ENCODE measurements at regions not wholly inside any gene's neighbourhood (a gene's known extent, or its start where the extent isn't known, plus 50 kb on each side); places are given as distances from the start of the nearest gene placed in this dataset.

- Histone ChIP-seq H3K27ac (ENCODE audit: low read depth in 1 of 3, low read length in 2 of 3) (no peak overlapping the region), H3K9me3 (ENCODE audit: control insufficient read depth in 2 of 2, insufficient read depth in 1 of 2, low read depth in 1 of 2, low read length in 1 of 2) (no peaks in the 10 kb centered on the region), H3K27me3 (ENCODE audit: control insufficient read depth in 3 of 3, insufficient read depth in 3 of 3, low read length in 3 of 3) (no peaks in the 10 kb centered on the region), H3K36me3 (ENCODE audit: control insufficient read depth in 3 of 3, insufficient read depth in 2 of 3, low read depth in 1 of 3, low read length in 3 of 3) (no peaks in the 10 kb centered on the region), H3K4me1 (ENCODE audit: control insufficient read depth in 3 of 3, insufficient read depth in 2 of 3, low read depth in 1 of 3, low read length in 2 of 3) (no peaks in the 10 kb centered on the region), H3K4me3 (ENCODE audit: low read depth in 1 of 3, low read length in 3 of 3) (no peak overlapping the region)
- 60 to 75% (median 72%) methylated on average over 7 of the region's 7 CpGs for WGBS, 3 donors
- no peak for FAIRE-seq
- DNase-seq, result no peak
These were observed 107.2 kb upstream of the FOXF1 start for GRCh38 chr16:86403085-86403484.

GRCh38 chr16:86403541-86404163 is 106.7 kb upstream of the FOXF1 start:
- no peak for FAIRE-seq

GRCh38 chr16:86404678-86405077 is 105.6 kb upstream of the FOXF1 start:
- no peak overlapping the region for H3K27ac ChIP-seq (ENCODE audit: low read depth in 1 of 3, low read length in 2 of 3)
- no peak overlapping the region for H3K4me3 ChIP-seq (ENCODE audit: low read depth in 1 of 3, low read length in 3 of 3)
- DNase-seq (no peak), FAIRE-seq (no peak)
- no peaks in the 10 kb centered on the region for H3K4me1 ChIP-seq (ENCODE audit: control insufficient read depth in 3 of 3, insufficient read depth in 2 of 3, low read depth in 1 of 3, low read length in 2 of 3)
- H3K27me3 ChIP-seq (ENCODE audit: control insufficient read depth in 3 of 3, insufficient read depth in 3 of 3, low read length in 3 of 3), result no peaks in the 10 kb centered on the region
- H3K9me3 ChIP-seq (ENCODE audit: control insufficient read depth in 2 of 2, insufficient read depth in 1 of 2, low read depth in 1 of 2, low read length in 1 of 2), result no peaks in the 10 kb centered on the region
- WGBS, 3 donors, result 57 to 73% (median 69%) methylated on average over 9 to 12 of the region's 12 CpGs
- H3K36me3 ChIP-seq (ENCODE audit: control insufficient read depth in 3 of 3, insufficient read depth in 2 of 3, low read depth in 1 of 3, low read length in 3 of 3), result no peaks in the 10 kb centered on the region

More at GRCh38 chr16:86403541-86404163, 106.7 kb upstream of the FOXF1 start:
- Histone ChIP-seq H3K27me3 (ENCODE audit: control insufficient read depth in 3 of 3, insufficient read depth in 3 of 3, low read length in 3 of 3) (no peaks in the 10 kb centered on the region), H3K4me1 (ENCODE audit: control insufficient read depth in 3 of 3, insufficient read depth in 2 of 3, low read depth in 1 of 3, low read length in 2 of 3) (no peaks in the 10 kb centered on the region), H3K9me3 (ENCODE audit: control insufficient read depth in 2 of 2, insufficient read depth in 1 of 2, low read depth in 1 of 2, low read length in 1 of 2) (no peaks in the 10 kb centered on the region), H3K27ac (ENCODE audit: low read depth in 1 of 3, low read length in 2 of 3) (no peak overlapping the region), H3K4me3 (ENCODE audit: low read depth in 1 of 3, low read length in 3 of 3) (no peak overlapping the region), H3K36me3 (ENCODE audit: control insufficient read depth in 3 of 3, insufficient read depth in 2 of 3, low read depth in 1 of 3, low read length in 3 of 3) (no peaks in the 10 kb centered on the region)
- WGBS, 3 donors, result 50 to 73% (median 63%) methylated on average over 8 of the region's 8 CpGs
- DNase-seq, result no peak

- Histone ChIP-seq H3K4me1 (ENCODE audit: control insufficient read depth in 3 of 3, insufficient read depth in 2 of 3, low read depth in 1 of 3, low read length in 2 of 3) (no peaks in the 10 kb centered on the region), H3K27me3 (ENCODE audit: control insufficient read depth in 3 of 3, insufficient read depth in 3 of 3, low read length in 3 of 3) (no peaks in the 10 kb centered on the region), H3K4me3 (ENCODE audit: low read depth in 1 of 3, low read length in 3 of 3) (no peak overlapping the region), H3K9me3 (ENCODE audit: control insufficient read depth in 2 of 2, insufficient read depth in 1 of 2, low read depth in 1 of 2, low read length in 1 of 2) (no peaks in the 10 kb centered on the region), H3K27ac (ENCODE audit: low read depth in 1 of 3, low read length in 2 of 3) (no peak overlapping the region), H3K36me3 (ENCODE audit: control insufficient read depth in 3 of 3, insufficient read depth in 2 of 3, low read depth in 1 of 3, low read length in 3 of 3) (no peaks in the 10 kb centered on the region)
- DNase-seq, result no peak
- no peak for FAIRE-seq
- 74 to 82% (median 75%) methylated on average over 12 of the region's 12 CpGs for WGBS, 3 donors
These were observed 105.0 kb upstream of the FOXF1 start for GRCh38 chr16:86405319-86405718.

GRCh38 chr16:86406056-86406455 is 104.3 kb upstream of the FOXF1 start:
- H3K9me3 ChIP-seq (ENCODE audit: control insufficient read depth in 2 of 2, insufficient read depth in 1 of 2, low read depth in 1 of 2, low read length in 1 of 2), result no peaks in the 10 kb centered on the region
- FAIRE-seq, result no peak
- no peak overlapping the region for H3K27ac ChIP-seq (ENCODE audit: low read depth in 1 of 3, low read length in 2 of 3)
- DNase-seq, result no peak
- no peaks in the 10 kb centered on the region for H3K36me3 ChIP-seq (ENCODE audit: control insufficient read depth in 3 of 3, insufficient read depth in 2 of 3, low read depth in 1 of 3, low read length in 3 of 3)
- WGBS, 3 donors, result 84 to 89% (median 85%) methylated on average over 10 of the region's 10 CpGs
- no peaks in the 10 kb centered on the region for H3K4me1 ChIP-seq (ENCODE audit: control insufficient read depth in 3 of 3, insufficient read depth in 2 of 3, low read depth in 1 of 3, low read length in 2 of 3)
- no peak overlapping the region for H3K4me3 ChIP-seq (ENCODE audit: low read depth in 1 of 3, low read length in 3 of 3)
- no peaks in the 10 kb centered on the region for H3K27me3 ChIP-seq (ENCODE audit: control insufficient read depth in 3 of 3, insufficient read depth in 3 of 3, low read length in 3 of 3)

- H3K27me3 ChIP-seq (ENCODE audit: control insufficient read depth in 3 of 3, insufficient read depth in 3 of 3, low read length in 3 of 3), result peaks cover 0 to 2% (median 0%) of the 10 kb centered on the region in 3 donors
- no peak overlapping the region for H3K4me3 ChIP-seq (ENCODE audit: low read depth in 1 of 3, low read length in 3 of 3)
- FAIRE-seq, result no peak
- no peaks in the 10 kb centered on the region for H3K4me1 ChIP-seq (ENCODE audit: control insufficient read depth in 3 of 3, insufficient read depth in 2 of 3, low read depth in 1 of 3, low read length in 2 of 3)
- H3K27ac ChIP-seq (ENCODE audit: low read depth in 1 of 3, low read length in 2 of 3), result no peak overlapping the region
- WGBS, 3 donors, result 62 to 74% (median 65%) methylated on average over 4 of the region's 4 CpGs
- no peaks in the 10 kb centered on the region for H3K36me3 ChIP-seq (ENCODE audit: control insufficient read depth in 3 of 3, insufficient read depth in 2 of 3, low read depth in 1 of 3, low read length in 3 of 3)
- peaks cover 0 to 10% of the 10 kb centered on the region in 2 donors for H3K9me3 ChIP-seq (ENCODE audit: control insufficient read depth in 2 of 2, insufficient read depth in 1 of 2, low read depth in 1 of 2, low read length in 1 of 2)
- no peak for DNase-seq
These were observed 101.6 kb upstream of the FOXF1 start for GRCh38 chr16:86408685-86409084.

- DNase-seq, result no peak
- 72 to 85% (median 84%) methylated on average over 2 of the region's 2 CpGs for WGBS, 3 donors
- no peak for FAIRE-seq
- H3K27me3 ChIP-seq (ENCODE audit: control insufficient read depth in 3 of 3, insufficient read depth in 3 of 3, low read length in 3 of 3), result peaks cover 0 to 2% (median 0%) of the 10 kb centered on the region in 3 donors
- H3K4me1 ChIP-seq (ENCODE audit: control insufficient read depth in 3 of 3, insufficient read depth in 2 of 3, low read depth in 1 of 3, low read length in 2 of 3), result no peaks in the 10 kb centered on the region
- no peak overlapping the region for H3K27ac ChIP-seq (ENCODE audit: low read depth in 1 of 3, low read length in 2 of 3)
- no peaks in the 10 kb centered on the region for H3K36me3 ChIP-seq (ENCODE audit: control insufficient read depth in 3 of 3, insufficient read depth in 2 of 3, low read depth in 1 of 3, low read length in 3 of 3)
- H3K4me3 ChIP-seq (ENCODE audit: low read depth in 1 of 3, low read length in 3 of 3), result no peak overlapping the region
- peaks cover 0 to 10% of the 10 kb centered on the region in 2 donors for H3K9me3 ChIP-seq (ENCODE audit: control insufficient read depth in 2 of 2, insufficient read depth in 1 of 2, low read depth in 1 of 2, low read length in 1 of 2)
These were observed 100.2 kb upstream of the FOXF1 start for GRCh38 chr16:86410081-86410480.

GRCh38 chr16:86410529-86410928 is 99.8 kb upstream of the FOXF1 start:
- Histone ChIP-seq H3K9me3 (ENCODE audit: control insufficient read depth in 2 of 2, insufficient read depth in 1 of 2, low read depth in 1 of 2, low read length in 1 of 2) (peaks cover 0 to 10% of the 10 kb centered on the region in 2 donors), H3K4me1 (ENCODE audit: control insufficient read depth in 3 of 3, insufficient read depth in 2 of 3, low read depth in 1 of 3, low read length in 2 of 3) (no peaks in the 10 kb centered on the region), H3K27ac (ENCODE audit: low read depth in 1 of 3, low read length in 2 of 3) (no peak overlapping the region), H3K27me3 (ENCODE audit: control insufficient read depth in 3 of 3, insufficient read depth in 3 of 3, low read length in 3 of 3) (peaks cover 0 to 2% (median 0%) of the 10 kb centered on the region in 3 donors), H3K4me3 (ENCODE audit: low read depth in 1 of 3, low read length in 3 of 3) (no peak overlapping the region), H3K36me3 (ENCODE audit: control insufficient read depth in 3 of 3, insufficient read depth in 2 of 3, low read depth in 1 of 3, low read length in 3 of 3) (no peaks in the 10 kb centered on the region)
- no peak for DNase-seq
- 78 to 86% (median 84%) methylated on average over 5 of the region's 5 CpGs for WGBS, 3 donors
- FAIRE-seq, result no peak

GRCh38 chr16:86411897-86412296 is 98.4 kb upstream of the FOXF1 start:
- peak overlapping the region in 1 of 3 donors; percentile 12 for H3K27ac ChIP-seq (ENCODE audit: low read depth in 1 of 3, low read length in 2 of 3)

More at GRCh38 chr16:86411897-86412296, 98.4 kb upstream of the FOXF1 start:
- no peaks in the 10 kb centered on the region for H3K36me3 ChIP-seq (ENCODE audit: control insufficient read depth in 3 of 3, insufficient read depth in 2 of 3, low read depth in 1 of 3, low read length in 3 of 3)
- WGBS, 3 donors, result 64 to 70% (median 66%) methylated on average over 7 of the region's 7 CpGs
- peaks cover 0 to 10% of the 10 kb centered on the region in 2 donors for H3K9me3 ChIP-seq (ENCODE audit: control insufficient read depth in 2 of 2, insufficient read depth in 1 of 2, low read depth in 1 of 2, low read length in 1 of 2)
- FAIRE-seq (no peak), DNase-seq (no peak)
- no peak overlapping the region for H3K4me3 ChIP-seq (ENCODE audit: low read depth in 1 of 3, low read length in 3 of 3)
- peaks cover 0 to 2% (median 0%) of the 10 kb centered on the region in 3 donors for H3K27me3 ChIP-seq (ENCODE audit: control insufficient read depth in 3 of 3, insufficient read depth in 3 of 3, low read length in 3 of 3)
- H3K4me1 ChIP-seq (ENCODE audit: control insufficient read depth in 3 of 3, insufficient read depth in 2 of 3, low read depth in 1 of 3, low read length in 2 of 3), result no peaks in the 10 kb centered on the region
